GM18519 (cell line): ENCODE measurements at regions not wholly inside any gene's neighbourhood (a gene's known extent, or its start where the extent isn't known, plus 50 kb on each side); places are given as distances from the start of the nearest gene placed in this dataset.

Experiments used
- ATAC-seq: cut with Tn5 transposase; IDR thresholded peaks from one replicate; pipeline ENCODE4 v1.9.1; 2021; ENCODE audit warnings: mild to moderate bottlenecking, moderate library complexity; ENCODE audit not compliant: unreplicated experiment, low FRiP score

GRCh38 chr17:71987634-71988033 is 133.2 kb upstream of the SOX9 start:
- peak; percentile 46 for ATAC-seq

- ATAC-seq, result no peak
Measured at GRCh38 chr17:71989117-71989516, 131.7 kb upstream of the SOX9 start.

GRCh38 chr17:71993363-71993762 is 127.5 kb upstream of the SOX9 start:
- ATAC-seq, result no peak

- ATAC-seq, result no peak
Measured at GRCh38 chr17:71995590-71995989, 125.2 kb upstream of the SOX9 start.

GRCh38 chr17:72004011-72004427 is 116.8 kb upstream of the SOX9 start:
- no peak for ATAC-seq

- ATAC-seq, result peak; percentile 38
Measured at GRCh38 chr17:72004611-72005331, 116.0 kb upstream of the SOX9 start.

GRCh38 chr17:72005332-72006163 is 115.3 kb upstream of the SOX9 start:
- peak; percentile 65 for ATAC-seq

- no peak for ATAC-seq
Measured at GRCh38 chr17:72008236-72008876, 112.5 kb upstream of the SOX9 start.

- ATAC-seq, result no peak
Measured at GRCh38 chr17:72011561-72011960, 109.3 kb upstream of the SOX9 start.

- ATAC-seq, result peak; percentile 44
Measured at GRCh38 chr17:72021417-72022041, 99.3 kb upstream of the SOX9 start.

GRCh38 chr17:72022328-72023275 is 98.2 kb upstream of the SOX9 start:
- ATAC-seq, result no peak

GRCh38 chr17:72024457-72024856 is 96.4 kb upstream of the SOX9 start:
- no peak for ATAC-seq

- no peak for ATAC-seq
Measured at GRCh38 chr17:72025113-72025512, 95.7 kb upstream of the SOX9 start.

GRCh38 chr17:72030067-72030899 is 90.5 kb upstream of the SOX9 start:
- peak; percentile 60 for ATAC-seq

- ATAC-seq, result no peak
Measured at GRCh38 chr17:72031219-72031884, 89.5 kb upstream of the SOX9 start.

GRCh38 chr17:72033334-72033733 is 87.5 kb upstream of the SOX9 start:
- ATAC-seq, result no peak

- ATAC-seq, result peak; percentile 55
Measured at GRCh38 chr17:72034000-72034399, 86.8 kb upstream of the SOX9 start.

GRCh38 chr17:72038427-72038826 is 82.4 kb upstream of the SOX9 start:
- ATAC-seq, result no peak
